Panc1 (cell line): ENCODE measurements at regions not wholly inside any gene's neighbourhood (a gene's known extent, or its start where the extent isn't known, plus 50 kb on each side); places are given as distances from the start of the nearest gene placed in this dataset.

Experiments used
- CTCF ChIP-seq: fragments of 450-650 bp; IDR thresholded peaks from 2 replicates; pipeline ENCODE4 v1.5.1; 2017; ENCODE audit warnings: mild to moderate bottlenecking
- POLR2AphosphoS5 ChIP-seq: IDR thresholded peaks from 2 replicates; pipeline ENCODE4 v1.6.1; 2012; ENCODE audit warnings: mild to moderate bottlenecking, low read depth, low read length, moderate library complexity
- REST ChIP-seq, 2 experiments: IDR thresholded peaks; 2 replicates each; pipeline ENCODE4 v1.6.1; 2011 to 2012; ENCODE audit warnings: low read depth in 2 of 2, control low read depth in 1 of 2, low read length in 1 of 2, mild to moderate bottlenecking in 1 of 2, moderate library complexity in 1 of 2; ENCODE audit not compliant: insufficient read depth in 1 of 2
- TCF7L2 ChIP-seq: IDR thresholded peaks from 2 replicates; pipeline ENCODE4 v1.6.1; 2011; ENCODE audit warnings: mild to moderate bottlenecking, low read depth, low read length, inconsistent platforms

- TF ChIP-seq CTCF (no peak), TCF7L2 (no peak), POLR2AphosphoS5 (no peak), REST (IDR thresholded peaks at IDR 0.05; ENCODE audit: insufficient read depth in 1 of 2, low read depth in 2 of 2, low read length in 1 of 2) (no peak)
Observed at GRCh38 chr18:75879196-75879595, 451.7 kb upstream of the SMIM21 start.
